HCT116 (cell line): ENCODE measurements at regions not wholly inside any gene's neighbourhood (a gene's known extent, or its start where the extent isn't known, plus 50 kb on each side); places are given as distances from the start of the nearest gene placed in this dataset.

Experiments used
- ATAC-seq: fragments of 200-7000 bp; cut with Tn5 transposase; 2 replicates; pipeline ENCODE4 v1.9.1; 2020; ENCODE audit warnings: mild to moderate bottlenecking, moderate library complexity
- BruUV-seq: library from RNA; stranded (reverse); fragments of 400-500 nt; replicated peaks from 2 replicates; lab custom pipeline; 2021; lab: Mats Ljungman, UMichigan
- CTCF ChIA-PET: fragments of 300-600 bp; sonication (Branson Sonifier 250); formaldehyde crosslinking; loops from one replicate; lab custom pipeline; 2021; ENCODE audit warnings: antibody characterized with exemption; lab: Charles Lee
- POLR2A ChIA-PET: fragments of 300-600, 350-600 bp; sonication (Branson Sonifier 250); formaldehyde crosslinking; loops from one replicate; lab custom pipeline; 2021; ENCODE audit warnings: antibody characterized with exemption; lab: Charles Lee
- RAD21 ChIA-PET, 2 experiments: fragments of 300-600 bp; sonication (Branson Sonifier 250); formaldehyde crosslinking; loops; one replicate each; lab custom pipeline; 2023; ENCODE audit warnings: low total read pairs in 2 of 2; ENCODE audit not compliant: uncharacterized antibody in 2 of 2, unreplicated experiment in 2 of 2, low non-redundant PET in 1 of 2; lab: Charles Lee
- DNase-seq: peaks from one replicate; pipeline ENCODE4 v3.0.0-alpha.2; 2010; ENCODE audit warnings: low read depth, low spot score
- H2AFZ ChIP-seq: fragments of 200-600 bp; shearing (Covaris generic), sonication (generic); 2 replicates; pipeline ENCODE4 v1.6.1; 2017; ENCODE audit warnings: low read depth, mixed run types, mixed read lengths, antibody characterized with exemption, low read length; ENCODE audit not compliant: poor library complexity, severe bottlenecking
- H3K27ac ChIP-seq: 2 replicates; pipeline ENCODE4 v1.5.1; 2012; ENCODE audit warnings: low read depth, low read length
- H3K27me3 ChIP-seq: fragments of 200-600 bp; sonication (generic); 2 replicates; pipeline ENCODE4 v1.6.1; 2016; ENCODE audit warnings: mixed run types, low read length, mixed read lengths; ENCODE audit not compliant: insufficient read depth
- H3K36me3 ChIP-seq, 2 experiments: fragments of 200-500 bp in 1 of 2; fragments of 200-600 bp in 1 of 2; sonication (Bioruptor generic) in 1 of 2; sonication (generic) in 1 of 2; 2 replicates each; pipeline versions ENCODE4 v1.5.1 to v1.6.1; 2014 to 2016; ENCODE audit warnings: low read length in 2 of 2, inconsistent platforms in 1 of 2, mixed read lengths in 1 of 2, mixed run types in 1 of 2; ENCODE audit not compliant: insufficient read depth in 2 of 2, control insufficient read depth in 1 of 2
- H3K4me1 ChIP-seq, 2 experiments: fragments of 200-600 bp in 1 of 2; sonication (generic) in 1 of 2; 2 replicates each; pipeline versions ENCODE4 v1.5.1 to v1.6.1; 2012 to 2017; ENCODE audit warnings: low read length in 2 of 2, inconsistent platforms in 1 of 2, mild to moderate bottlenecking in 1 of 2, mixed read lengths in 1 of 2, mixed run types in 1 of 2, moderate library complexity in 1 of 2; ENCODE audit not compliant: insufficient read depth in 2 of 2, control insufficient read depth in 1 of 2
- H3K4me2 ChIP-seq: fragments of 200-600 bp; sonication (generic); 2 replicates; pipeline ENCODE4 v1.6.1; 2017; ENCODE audit warnings: mixed run types, low read length, mixed read lengths
- H3K4me3 ChIP-seq, 2 experiments: fragments of 200-600 bp in 1 of 2; sonication (generic) in 1 of 2; replicated peaks in 1 of 2; 2 replicates each; pipeline ENCODE4 v1.5.1; 2011 to 2016; ENCODE audit warnings: low read length in 2 of 2, control low read depth in 1 of 2, low read depth in 1 of 2, mild to moderate bottlenecking in 1 of 2, mixed read lengths in 1 of 2, mixed run types in 1 of 2
- H3K79me2 ChIP-seq: fragments of 200-600 bp; sonication (generic); 2 replicates; pipeline ENCODE4 v1.6.1; 2017; ENCODE audit warnings: mild to moderate bottlenecking, mixed run types, low read length, moderate library complexity, mixed read lengths; ENCODE audit not compliant: insufficient read depth
- H3K9ac ChIP-seq: fragments of 200-600 bp; sonication (generic); 2 replicates; pipeline ENCODE4 v1.6.1; 2016; ENCODE audit warnings: low read length, mixed read lengths
- H3K9me2 ChIP-seq: fragments of 200-600 bp; sonication (generic), shearing (Covaris generic); 2 replicates; pipeline ENCODE4 v1.6.1; 2017; ENCODE audit warnings: mixed run types, mild to moderate bottlenecking, moderate library complexity; ENCODE audit not compliant: insufficient read depth
- H3K9me3 ChIP-seq, 2 experiments: fragments of 200-500 bp in 1 of 2; fragments of 200-600 bp in 1 of 2; sonication (Bioruptor generic) in 1 of 2; sonication (generic) in 1 of 2; 2 replicates each; pipeline ENCODE4 v1.6.1; 2014 to 2017; ENCODE audit warnings: low read length in 2 of 2, mixed read lengths in 2 of 2, inconsistent platforms in 1 of 2, low read depth in 1 of 2, mild to moderate bottlenecking in 1 of 2, mixed run types in 1 of 2, moderate library complexity in 1 of 2; ENCODE audit not compliant: control insufficient read depth in 1 of 2, insufficient read depth in 1 of 2
- H4K20me1 ChIP-seq: fragments of 200-600 bp; sonication (generic), shearing (Covaris generic); 2 replicates; pipeline ENCODE4 v1.6.1; 2017; ENCODE audit warnings: mixed run types, mild to moderate bottlenecking, moderate library complexity; ENCODE audit not compliant: insufficient read depth
- CEBPB ChIP-seq: IDR thresholded peaks from 2 replicates; pipeline ENCODE4 v1.6.1; 2012; ENCODE audit warnings: low read depth
- ELF1 ChIP-seq: IDR thresholded peaks from 2 replicates; pipeline ENCODE4 v1.6.1; 2012; ENCODE audit warnings: low read depth, borderline replicate concordance
- EZH2phosphoT487 ChIP-seq: fragments of 200-600 bp; IDR thresholded peaks from 2 replicates; pipeline ENCODE4 v1.6.1; 2018; ENCODE audit warnings: antibody characterized with exemption, borderline replicate concordance
- JUND ChIP-seq: IDR thresholded peaks from 2 replicates; pipeline ENCODE4 v1.6.1; 2012
- MAX ChIP-seq: IDR thresholded peaks from 2 replicates; pipeline ENCODE4 v1.6.1; 2012
- POLR2A ChIP-seq: IDR thresholded peaks from 2 replicates; pipeline ENCODE4 v1.7.0; 2011; ENCODE audit warnings: borderline replicate concordance; ENCODE audit not compliant: insufficient read depth, insufficient read length; ENCODE audit errors: extremely low read depth
- POLR2AphosphoS5 ChIP-seq: IDR thresholded peaks from 2 replicates; pipeline ENCODE4 v1.6.1; 2011; ENCODE audit warnings: mild to moderate bottlenecking, low read depth, low read length, moderate library complexity
- REST ChIP-seq: IDR thresholded peaks from 2 replicates; pipeline ENCODE4 v1.6.1; 2012; ENCODE audit warnings: low read depth
- SIN3A ChIP-seq: IDR thresholded peaks from 2 replicates; pipeline ENCODE4 v1.6.1; 2012; ENCODE audit warnings: low read depth
- SP1 ChIP-seq: IDR thresholded peaks from 2 replicates; pipeline ENCODE4 v1.6.1; 2012; ENCODE audit warnings: low read depth
- SRF ChIP-seq: IDR thresholded peaks from 2 replicates; pipeline ENCODE4 v1.6.1; 2012; ENCODE audit warnings: low read depth
- TCF7L2 ChIP-seq: IDR thresholded peaks from 2 replicates; pipeline ENCODE4 v1.7.0; 2011; ENCODE audit warnings: borderline replicate concordance, inconsistent platforms; ENCODE audit not compliant: insufficient read depth, insufficient read length; ENCODE audit errors: extremely low read depth
- YY1 ChIP-seq: IDR thresholded peaks from 2 replicates; pipeline ENCODE4 v1.6.1; 2011; ENCODE audit warnings: low read length, low read depth, moderate library complexity, mild to moderate bottlenecking; ENCODE audit not compliant: insufficient replicate concordance; ENCODE audit errors: extremely low read depth
- ZFX ChIP-seq: fragments of 450-650 bp; IDR thresholded peaks from 2 replicates; pipeline ENCODE4 v1.6.1; 2017
- intact Hi-C: fragments of 100-400 bp; cut with micrococcal nuclease; formaldehyde crosslinking; loops from 2 replicates; pipeline ENCODE4 v1.10.0; 2022
- TF ChIP-seq, protein P1 (sequence below), 3 experiments: fragments of 200-600 bp in 1 of 3; sonication (generic) in 1 of 3; IDR thresholded peaks in 2 of 3; conservative IDR thresholded peaks in 1 of 3; 2 replicates each; pipeline ENCODE4 v1.5.1; 2012 to 2017; ENCODE audit warnings: low read depth in 2 of 3, low read length in 2 of 3, antibody characterized with exemption in 1 of 3, borderline replicate concordance in 1 of 3, control low read depth in 1 of 3, mild to moderate bottlenecking in 1 of 3, mixed read lengths in 1 of 3, mixed run types in 1 of 3, moderate library complexity in 1 of 3; ENCODE audit not compliant: insufficient read depth in 1 of 3
- TF ChIP-seq, protein P2 (sequence below): IDR thresholded peaks from 2 replicates; pipeline ENCODE4 v1.6.1; 2012

DNA sequence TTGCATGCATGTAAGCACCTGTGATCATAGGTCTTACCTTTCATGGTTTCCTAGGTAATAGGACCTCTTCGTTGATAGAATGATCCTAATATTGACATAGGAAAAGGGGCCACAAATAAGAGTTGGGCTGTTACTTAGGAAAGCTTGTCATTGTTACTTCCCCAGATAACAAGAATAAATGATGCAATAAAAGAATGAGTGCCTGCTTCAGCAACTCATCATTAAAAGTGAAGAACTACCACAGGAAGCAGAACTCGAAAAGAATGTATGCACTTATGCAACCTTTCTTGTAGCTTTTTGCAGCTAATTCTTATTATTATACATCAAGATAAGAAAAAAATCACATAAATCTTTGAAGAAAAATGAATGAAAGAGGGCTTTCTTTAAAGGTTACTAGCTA lies 548.6 kb downstream of the LTN1 start (continued):
- no peak for TF ChIP-seq ELF1

DNA sequence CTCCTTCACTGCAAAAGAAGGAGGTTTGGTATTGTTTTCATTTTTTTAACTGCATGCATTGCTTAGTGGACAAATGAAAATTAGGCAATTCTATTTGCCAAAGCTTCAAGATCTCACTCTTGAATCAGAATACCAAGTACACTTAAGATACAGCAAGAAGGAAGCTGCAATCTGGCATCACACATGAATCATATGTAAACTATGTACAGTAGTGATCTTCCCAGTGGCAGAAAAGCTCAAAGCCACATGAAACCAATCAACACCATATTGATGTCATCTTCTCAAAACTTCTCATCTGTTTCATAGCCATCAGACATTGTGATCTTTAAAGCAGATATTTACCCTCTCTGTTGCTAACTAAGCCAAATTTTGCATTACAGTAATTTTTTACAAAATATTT lies 550.1 kb downstream of the LTN1 start:
- Histone ChIP-seq H3K9ac (no peak overlapping the region), H3K27ac (no peak overlapping the region), H3K36me3 (no peaks in the 10 kb centered on the region), H3K9me2 (no peaks in the 10 kb centered on the region), H4K20me1 (no peaks in the 10 kb centered on the region), H3K4me2 (no peak overlapping the region), H3K9me3 (peaks cover 8 to 33% of the 10 kb centered on the region in 2 experiments; a peak in 2 of 4 replicates), H3K4me3 (no peak overlapping the region), H3K4me1 (no peaks in the 10 kb centered on the region), H2AFZ (no peak overlapping the region), H3K27me3 (no peaks in the 10 kb centered on the region), H3K79me2 (no peaks in the 10 kb centered on the region)
- ATAC-seq (no peak), DNase-seq (no peak)
- BruUV-seq = no TSS peak
- intact Hi-C loops = no loop called here
- ChIA-PET CTCF (no interaction called here), POLR2A (no interaction called here), RAD21 (no interaction called here)
- TF ChIP-seq EZH2phosphoT487 (no peak), POLR2A (no peak), JUND (no peak), MAX (no peak), SP1 (no peak), SIN3A (no peak), ZFX (no peak), TCF7L2 (no peak), POLR2AphosphoS5 (no peak), YY1 (no peak), REST (no peak), ELF1 (no peak), CEBPB (no peak), SRF (no peak)
- TF ChIP-seq, protein P1, sequence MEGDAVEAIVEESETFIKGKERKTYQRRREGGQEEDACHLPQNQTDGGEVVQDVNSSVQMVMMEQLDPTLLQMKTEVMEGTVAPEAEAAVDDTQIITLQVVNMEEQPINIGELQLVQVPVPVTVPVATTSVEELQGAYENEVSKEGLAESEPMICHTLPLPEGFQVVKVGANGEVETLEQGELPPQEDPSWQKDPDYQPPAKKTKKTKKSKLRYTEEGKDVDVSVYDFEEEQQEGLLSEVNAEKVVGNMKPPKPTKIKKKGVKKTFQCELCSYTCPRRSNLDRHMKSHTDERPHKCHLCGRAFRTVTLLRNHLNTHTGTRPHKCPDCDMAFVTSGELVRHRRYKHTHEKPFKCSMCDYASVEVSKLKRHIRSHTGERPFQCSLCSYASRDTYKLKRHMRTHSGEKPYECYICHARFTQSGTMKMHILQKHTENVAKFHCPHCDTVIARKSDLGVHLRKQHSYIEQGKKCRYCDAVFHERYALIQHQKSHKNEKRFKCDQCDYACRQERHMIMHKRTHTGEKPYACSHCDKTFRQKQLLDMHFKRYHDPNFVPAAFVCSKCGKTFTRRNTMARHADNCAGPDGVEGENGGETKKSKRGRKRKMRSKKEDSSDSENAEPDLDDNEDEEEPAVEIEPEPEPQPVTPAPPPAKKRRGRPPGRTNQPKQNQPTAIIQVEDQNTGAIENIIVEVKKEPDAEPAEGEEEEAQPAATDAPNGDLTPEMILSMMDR (IDR thresholded peaks at IDR 0.05 in 2 of 3, conservative IDR thresholded peaks at IDR 0.05 in 1 of 3; ENCODE audit: borderline replicate concordance in 1 of 3, insufficient read depth in 1 of 3, low read depth in 2 of 3, low read length in 2 of 3) = no peak
- TF ChIP-seq, protein P2, sequence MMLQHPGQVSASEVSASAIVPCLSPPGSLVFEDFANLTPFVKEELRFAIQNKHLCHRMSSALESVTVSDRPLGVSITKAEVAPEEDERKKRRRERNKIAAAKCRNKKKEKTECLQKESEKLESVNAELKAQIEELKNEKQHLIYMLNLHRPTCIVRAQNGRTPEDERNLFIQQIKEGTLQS = no peak
